Right lobe of liver (tissue), 4 donors: ENCODE measurements at regions not wholly inside any gene's neighbourhood (a gene's known extent, or its start where the extent isn't known, plus 50 kb on each side); places are given as distances from the start of the nearest gene placed in this dataset.

Experiments used
- CTCF ChIP-seq, 4 donors: fragments of 200-600 bp in 3 of 4; fragments of 450-650 bp in 1 of 4; IDR thresholded peaks; one replicate each; pipeline versions ENCODE4 v1.5.1 to v1.8.0; 2016 to 2022; ENCODE audit warnings: antibody characterized with exemption in 4 of 4, mild to moderate bottlenecking in 2 of 4
- POLR2A ChIP-seq: fragments of 450-650 bp; IDR thresholded peaks from one replicate; pipeline ENCODE4 v1.6.1; 2017; ENCODE audit warnings: antibody characterized with exemption, mild to moderate bottlenecking
- donor health status: DM: no; HTN: no; CAD: no.
- donor health status: DM: no; HTN: no; CAD: no.
- donor health status: DM: no; HTN: yes; CAD: no.

DNA sequence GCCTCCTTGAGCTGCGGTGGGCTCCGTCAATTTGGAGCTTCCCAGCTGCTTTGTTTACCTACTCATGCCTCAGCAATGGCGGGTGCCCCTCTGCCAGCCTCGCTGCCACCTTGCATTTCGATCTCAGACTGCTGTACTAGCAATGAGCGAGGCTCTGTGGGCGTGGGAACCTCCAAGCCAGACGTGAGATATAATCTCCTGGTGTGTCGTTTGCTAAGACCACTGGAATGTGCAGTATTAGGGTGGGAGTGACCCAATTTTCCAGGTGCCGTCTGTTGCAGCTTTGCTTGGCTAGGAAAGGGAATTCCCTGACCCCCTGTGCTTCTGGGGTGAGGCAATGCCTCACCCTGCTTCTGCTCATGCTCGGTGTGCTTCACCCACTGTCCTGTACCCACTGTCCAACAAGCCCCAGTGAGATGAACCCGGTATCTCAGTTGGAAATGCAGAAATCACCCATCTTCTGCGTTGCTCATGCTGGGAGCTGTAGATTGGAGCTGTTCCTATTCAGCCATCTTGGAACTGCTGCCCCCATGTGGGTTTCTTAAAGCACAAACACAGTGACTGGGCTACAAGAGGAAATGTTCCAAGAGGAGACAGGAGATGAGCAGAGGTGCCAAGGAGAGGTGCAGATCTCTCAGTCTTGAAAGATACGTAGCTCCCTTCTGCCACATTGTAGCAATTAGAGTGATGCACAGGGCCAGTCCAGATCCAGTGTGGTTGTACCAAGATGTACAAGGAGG, 193.0 kb upstream of the IGFBP7 start:
- TF ChIP-seq CTCF (IDR thresholded peaks at IDR 0.05) (no peak), POLR2A (no peak)
